Ishikawa (cell line): ENCODE measurements at regions not wholly inside any gene's neighbourhood (a gene's known extent, or its start where the extent isn't known, plus 50 kb on each side); places are given as distances from the start of the nearest gene placed in this dataset.

Source experiments
- CEBPB ChIP-seq: IDR thresholded peaks from 2 replicates; pipeline ENCODE4 v1.6.1; 2012
- CREB1 ChIP-seq: IDR thresholded peaks from 2 replicates; pipeline ENCODE4 v1.6.1; 2012; ENCODE audit warnings: low read depth
- EGR1 ChIP-seq: IDR thresholded peaks from 2 replicates; pipeline ENCODE4 v1.6.1; 2012
- EP300 ChIP-seq: IDR thresholded peaks from 2 replicates; pipeline ENCODE4 v1.6.1; 2012; ENCODE audit warnings: borderline replicate concordance
- FOXM1 ChIP-seq: IDR thresholded peaks from 2 replicates; pipeline ENCODE4 v1.6.1; 2012; ENCODE audit warnings: low read depth, borderline replicate concordance
- MAX ChIP-seq: IDR thresholded peaks from 2 replicates; pipeline ENCODE4 v1.6.1; 2012
- NFIC ChIP-seq: IDR thresholded peaks from 2 replicates; pipeline ENCODE4 v1.6.1; 2012
- RAD21 ChIP-seq: IDR thresholded peaks from 2 replicates; pipeline ENCODE4 v1.6.1; 2012; ENCODE audit warnings: low read depth
- REST ChIP-seq: IDR thresholded peaks from 2 replicates; pipeline ENCODE4 v1.6.1; 2012; ENCODE audit warnings: low read depth, mild to moderate bottlenecking
- TAF1 ChIP-seq: IDR thresholded peaks from 2 replicates; pipeline ENCODE4 v1.6.1; 2012; ENCODE audit warnings: low read depth, mild to moderate bottlenecking
- TCF12 ChIP-seq: IDR thresholded peaks from 2 replicates; pipeline ENCODE4 v1.6.1; 2012; ENCODE audit warnings: low read depth
- TEAD4 ChIP-seq: IDR thresholded peaks from 2 replicates; pipeline ENCODE4 v1.6.1; 2012
- USF1 ChIP-seq: IDR thresholded peaks from 2 replicates; pipeline ENCODE4 v1.6.1; 2012
- YY1 ChIP-seq: IDR thresholded peaks from 2 replicates; pipeline ENCODE4 v1.6.1; 2012; ENCODE audit warnings: low read depth
- ZBTB7A ChIP-seq: IDR thresholded peaks from 2 replicates; pipeline ENCODE4 v1.6.1; 2012; ENCODE audit warnings: low read depth

GRCh38 chr1:38353956-38354355 lies 307.4 kb upstream of the POU3F1 start:
- TF ChIP-seq EGR1 (no peak), TAF1 (no peak), YY1 (no peak), TCF12 (no peak), FOXM1 (no peak), CEBPB (no peak), MAX (no peak), RAD21 (no peak)

- TF ChIP-seq FOXM1: no peak
- no peak for TF ChIP-seq TEAD4
- no peak for TF ChIP-seq CEBPB
- no peak for TF ChIP-seq REST
- no peak for TF ChIP-seq EP300
- TF ChIP-seq TAF1: no peak
- TF ChIP-seq MAX: no peak
- no peak for TF ChIP-seq YY1
- TF ChIP-seq ZBTB7A: no peak
- TF ChIP-seq NFIC: no peak
- TF ChIP-seq USF1: no peak
- TF ChIP-seq EGR1: no peak
- no peak for TF ChIP-seq TCF12
- TF ChIP-seq CREB1: no peak
- no peak for TF ChIP-seq RAD21
Measured at GRCh38 chr1:38352869-38353268, 306.3 kb upstream of the POU3F1 start.

GRCh38 chr1:38347446-38348175 lies 301.0 kb upstream of the POU3F1 start:
- TF ChIP-seq EGR1: no peak
- no peak for TF ChIP-seq FOXM1
- no peak for TF ChIP-seq NFIC
- no peak for TF ChIP-seq CEBPB
- no peak for TF ChIP-seq TCF12
- TF ChIP-seq TEAD4: no peak
- TF ChIP-seq REST: no peak
- TF ChIP-seq ZBTB7A: no peak
- TF ChIP-seq CREB1: no peak
- TF ChIP-seq TAF1: no peak
- no peak for TF ChIP-seq RAD21
- TF ChIP-seq YY1: no peak
- no peak for TF ChIP-seq MAX
- no peak for TF ChIP-seq EP300
- TF ChIP-seq USF1: no peak

GRCh38 chr1:38344716-38345115 lies 298.1 kb upstream of the POU3F1 start:
- no peak for TF ChIP-seq USF1
- no peak for TF ChIP-seq CEBPB
- no peak for TF ChIP-seq RAD21
- TF ChIP-seq TEAD4: no peak
- TF ChIP-seq CREB1: no peak
- TF ChIP-seq FOXM1: no peak
- no peak for TF ChIP-seq TCF12
- no peak for TF ChIP-seq TAF1
- no peak for TF ChIP-seq REST
- TF ChIP-seq EP300: no peak
- no peak for TF ChIP-seq YY1
- no peak for TF ChIP-seq ZBTB7A
- TF ChIP-seq NFIC: no peak
- TF ChIP-seq MAX: no peak
- TF ChIP-seq EGR1: no peak
